SIG-M5 (cell line): ENCODE measurements at regions not wholly inside any gene's neighbourhood (a gene's known extent, or its start where the extent isn't known, plus 50 kb on each side); places are given as distances from the start of the nearest gene placed in this dataset.

Source experiments
- DNase-seq: peaks from one replicate; lab custom pipeline; 2025; lab: John Stamatoyannopoulos, UW

GRCh38 chr3:105014631-105015030 lies 352.1 kb upstream of the ALCAM start:
- no peak for DNase-seq

DNA sequence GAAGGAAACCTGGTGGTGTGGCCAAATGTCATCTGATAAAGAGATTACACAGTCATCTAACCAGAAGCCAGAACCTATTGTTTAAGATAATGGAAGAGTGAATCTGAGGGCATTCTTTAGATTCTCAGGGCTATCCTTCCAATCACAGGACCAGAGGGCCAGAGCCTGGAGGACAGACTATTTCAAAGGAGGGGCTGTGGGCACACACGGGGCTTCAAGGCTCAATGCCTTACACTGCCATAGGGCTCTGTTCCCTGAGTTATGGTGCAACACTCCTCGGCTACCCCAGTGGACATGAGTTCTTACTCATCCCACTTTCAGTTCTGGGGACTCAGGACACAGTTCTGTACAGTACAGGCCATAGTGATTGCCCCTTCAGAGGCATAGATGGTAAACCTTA lies 343.9 kb upstream of the ALCAM start:
- DNase-seq, result no peak

DNA sequence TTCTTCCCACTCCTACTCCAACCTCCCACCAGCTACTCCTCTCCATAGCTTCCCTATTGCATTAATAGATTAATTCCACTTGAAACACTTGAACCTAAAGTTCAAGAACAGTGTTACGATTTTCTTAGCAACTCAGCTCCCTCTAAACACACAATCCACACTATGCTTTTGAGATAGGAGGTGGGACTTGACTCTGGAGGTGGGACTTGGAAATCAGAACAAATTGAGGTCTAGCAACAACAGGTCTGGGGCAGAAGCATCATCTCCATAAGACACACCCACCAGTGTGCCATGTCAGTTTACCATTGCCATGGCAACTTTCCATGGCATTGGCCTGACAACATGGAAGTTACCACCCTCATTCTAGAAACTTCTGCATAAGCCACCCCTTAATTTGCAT lies 336.5 kb upstream of the ALCAM start:
- no peak for DNase-seq

GRCh38 chr3:105032541-105032940 lies 334.2 kb upstream of the ALCAM start:
- DNase-seq, result no peak

GRCh38 chr3:105033081-105033480 lies 333.6 kb upstream of the ALCAM start:
- no peak for DNase-seq

DNA sequence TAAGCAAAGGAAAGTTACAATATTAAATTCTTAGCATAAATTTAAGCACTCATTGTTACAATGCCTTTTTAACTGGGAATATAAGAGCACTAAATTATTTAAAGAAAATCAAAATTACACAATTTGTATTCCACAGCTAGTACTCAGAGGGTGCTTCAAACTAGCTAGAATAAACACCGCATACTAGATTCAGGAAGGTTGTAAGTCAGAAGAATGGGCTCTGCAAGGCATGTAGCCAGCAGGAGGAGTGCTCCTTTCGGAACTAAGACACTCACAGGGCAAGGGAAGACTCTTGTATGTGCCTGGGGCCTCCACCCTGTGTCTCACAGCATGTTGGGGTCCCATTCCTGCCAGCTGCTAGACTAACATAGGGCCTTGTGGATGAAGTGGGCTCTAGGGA lies 327.7 kb upstream of the ALCAM start:
- no peak for DNase-seq

DNA sequence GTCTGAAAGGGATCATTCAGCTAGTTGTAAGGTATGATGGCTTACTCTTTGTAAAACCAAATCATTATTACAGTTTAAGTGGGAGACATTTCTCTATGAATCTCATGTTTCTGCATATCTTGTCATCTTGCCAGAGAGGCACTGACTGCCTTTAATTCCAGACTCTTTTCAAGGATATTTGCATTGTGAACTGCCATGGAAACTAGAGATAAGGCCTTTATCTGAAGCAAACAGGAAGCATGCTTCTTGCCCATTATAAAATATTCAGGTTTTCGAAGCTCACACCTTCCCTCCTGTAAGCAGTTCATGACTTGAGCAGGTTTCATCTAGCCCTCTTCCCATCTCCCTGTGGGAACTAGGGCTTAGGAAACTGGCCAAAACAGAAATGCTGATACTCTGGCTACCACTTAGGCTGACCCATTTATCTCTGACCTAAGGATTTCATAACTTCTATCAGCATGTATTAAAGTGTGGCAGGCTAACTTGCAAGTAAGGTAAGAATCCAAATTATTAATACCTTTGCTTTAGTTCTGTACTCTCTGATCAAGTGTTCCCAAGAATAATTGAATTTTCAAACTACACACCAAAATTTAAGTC lies 326.6 kb upstream of the ALCAM start:
- no peak for DNase-seq

DNA sequence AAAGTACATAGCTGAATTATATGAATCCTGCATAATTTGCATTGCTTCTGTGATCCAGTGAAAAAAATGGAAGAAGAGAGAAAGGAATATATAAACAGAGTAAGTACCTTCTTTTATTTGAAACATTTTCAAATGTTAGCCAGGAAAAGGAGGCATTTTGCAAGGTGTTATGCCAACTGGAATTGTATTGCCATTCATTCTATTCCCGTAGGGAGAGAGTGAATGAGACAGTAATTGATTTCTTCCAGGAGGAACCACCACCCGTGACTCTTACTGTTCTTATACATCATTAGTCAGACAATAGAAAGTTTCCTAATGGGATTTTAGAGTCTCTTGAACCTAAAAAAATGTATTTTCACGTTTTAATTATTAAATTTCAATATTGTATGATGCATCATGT lies 324.1 kb upstream of the ALCAM start:
- no peak for DNase-seq

DNA sequence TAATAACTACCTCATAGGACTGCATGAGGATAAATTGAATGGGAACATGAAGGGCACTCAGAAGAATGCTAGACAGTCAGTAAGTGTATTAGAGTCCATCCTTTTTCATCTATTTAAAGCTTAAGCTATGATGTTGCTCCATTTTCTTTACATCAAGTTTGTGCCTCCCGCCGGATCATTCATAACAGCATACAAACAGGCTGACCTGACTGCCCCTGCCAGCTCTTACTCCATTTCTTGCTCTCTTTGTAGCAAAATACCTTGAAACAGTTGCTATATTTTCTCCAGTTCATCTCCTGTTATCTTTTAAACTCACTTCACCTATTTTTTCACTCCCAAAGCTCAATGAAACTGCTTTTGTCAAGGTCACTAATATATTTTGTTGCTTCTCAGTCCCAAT lies 315.6 kb upstream of the ALCAM start:
- DNase-seq, result no peak

GRCh38 chr3:105051972-105052371 lies 314.7 kb upstream of the ALCAM start:
- no peak for DNase-seq

- DNase-seq, result no peak
Measured at GRCh38 chr3:105062853-105063252, 303.9 kb upstream of the ALCAM start.

GRCh38 chr3:105065895-105066839 lies 300.5 kb upstream of the ALCAM start:
- no peak for DNase-seq

DNA sequence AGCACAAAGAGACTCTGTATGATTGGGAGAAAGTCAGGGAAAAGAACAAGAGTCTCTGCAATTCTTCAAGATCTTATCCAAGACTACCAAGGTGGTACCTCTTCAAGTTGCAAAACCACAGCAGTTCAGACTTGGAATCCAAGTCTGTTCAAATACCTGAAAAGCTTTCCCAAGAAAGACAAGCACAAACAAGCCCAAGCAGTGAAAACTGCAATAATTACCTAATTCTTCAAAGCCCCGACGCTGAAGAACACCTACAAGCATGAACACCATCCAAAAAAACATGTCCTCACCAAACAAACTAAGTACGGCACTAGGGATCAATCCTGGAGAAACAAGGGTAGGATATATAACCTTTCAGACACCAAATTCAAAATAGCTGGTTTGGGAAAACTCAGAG lies 299.3 kb upstream of the ALCAM start:
- no peak for DNase-seq

GRCh38 chr3:105077060-105077822 lies 289.5 kb upstream of the ALCAM start:
- DNase-seq, result no peak

GRCh38 chr3:105083945-105084344 lies 282.8 kb upstream of the ALCAM start:
- no peak for DNase-seq

- no peak for DNase-seq
Measured at GRCh38 chr3:105085506-105085905, 281.2 kb upstream of the ALCAM start.

DNA sequence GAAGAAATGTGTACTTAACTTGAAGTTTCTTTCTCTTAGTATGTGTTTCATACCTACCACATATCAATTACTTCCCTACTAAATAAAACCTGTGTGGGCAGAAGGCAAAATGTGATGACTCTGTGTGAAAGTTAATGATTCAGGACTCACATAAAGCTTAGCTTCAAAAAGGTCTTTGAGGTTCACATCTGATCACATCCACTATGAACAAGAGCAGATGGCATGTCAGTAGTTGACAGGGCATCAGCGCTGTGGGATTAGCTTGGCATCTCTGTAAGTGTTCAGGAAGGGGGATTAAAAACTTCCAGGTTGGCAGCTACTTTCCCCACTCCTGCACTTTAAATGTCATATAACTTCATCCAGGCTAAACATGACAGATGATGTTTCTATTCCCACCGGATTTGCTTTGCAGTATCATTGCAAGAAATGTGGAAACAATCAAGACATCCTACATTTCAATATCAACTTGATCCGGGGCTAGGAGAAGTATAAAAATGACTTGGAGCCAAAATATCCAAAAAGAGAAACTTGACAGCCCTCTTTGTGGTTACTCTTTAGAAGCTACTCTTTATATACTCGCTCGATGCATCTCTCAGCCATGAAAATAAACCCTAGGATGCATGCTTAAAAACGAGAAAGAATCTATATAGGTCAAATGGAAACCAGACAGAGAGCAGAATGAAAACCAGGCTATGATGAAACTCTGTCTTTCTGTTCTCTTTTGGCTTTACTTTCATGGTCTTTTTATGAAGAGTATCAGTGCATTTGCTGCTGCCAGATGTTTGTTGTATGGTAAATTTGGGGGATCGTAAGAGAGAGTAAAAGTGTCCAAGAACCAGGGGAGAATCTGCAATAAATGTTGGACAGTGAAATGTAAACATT lies 273.1 kb upstream of the ALCAM start:
- no peak for DNase-seq

GRCh38 chr3:105094588-105094987 lies 272.1 kb upstream of the ALCAM start:
- DNase-seq, result no peak

GRCh38 chr3:105096071-105096470 lies 270.6 kb upstream of the ALCAM start:
- DNase-seq, result no peak

- no peak for DNase-seq
Measured at GRCh38 chr3:105101603-105102002, 265.1 kb upstream of the ALCAM start.

DNA sequence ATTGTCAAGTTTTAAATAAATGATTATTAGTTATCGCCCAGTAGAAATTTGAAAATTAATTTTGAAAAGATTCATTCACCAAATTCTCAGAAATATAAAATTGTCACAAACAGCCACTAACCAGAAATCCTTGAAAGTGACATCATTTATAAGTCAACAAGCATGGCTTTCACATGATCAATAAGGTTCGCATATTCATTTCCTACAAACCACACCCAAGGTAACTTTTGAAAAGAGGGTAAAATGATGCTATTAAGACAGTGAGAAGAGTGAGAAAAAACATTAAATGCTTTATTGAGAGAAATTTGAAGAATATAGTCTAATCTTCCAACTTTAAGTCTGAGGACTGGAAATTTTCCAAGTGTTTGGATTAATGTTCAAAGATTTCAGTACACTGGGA lies 263.6 kb upstream of the ALCAM start:
- DNase-seq, result no peak

DNA sequence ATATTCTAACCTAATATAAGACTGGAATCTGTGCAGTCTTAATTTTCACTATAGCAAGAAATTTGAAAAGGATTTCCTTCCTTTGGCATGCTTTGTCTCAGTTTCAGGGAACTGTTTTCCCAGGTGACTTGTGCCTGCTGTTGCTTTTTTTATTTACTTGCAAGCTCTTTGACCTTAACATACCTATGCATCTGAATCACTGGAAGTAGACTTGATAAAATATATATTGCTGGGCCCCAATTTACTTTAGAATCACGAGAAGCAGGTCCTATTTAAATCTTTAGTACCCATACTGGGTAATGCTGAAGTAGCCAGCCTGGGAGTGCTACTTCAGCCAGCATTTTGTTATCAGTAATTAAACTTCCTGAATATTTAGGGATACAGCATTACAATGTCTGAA lies 257.9 kb upstream of the ALCAM start:
- no peak for DNase-seq
